HCT116 (cell line): ENCODE measurements at regions not wholly inside any gene's neighbourhood (a gene's known extent, or its start where the extent isn't known, plus 50 kb on each side); places are given as distances from the start of the nearest gene placed in this dataset.

Source experiments
- ATAC-seq: fragments of 200-7000 bp; cut with Tn5 transposase; 2 replicates; pipeline ENCODE4 v1.9.1; 2020; ENCODE audit warnings: mild to moderate bottlenecking, moderate library complexity
- BruUV-seq: library from RNA; stranded (reverse); fragments of 400-500 nt; replicated peaks from 2 replicates; lab custom pipeline; 2021; lab: Mats Ljungman, UMichigan
- CTCF ChIA-PET: fragments of 300-600 bp; sonication (Branson Sonifier 250); formaldehyde crosslinking; loops from one replicate; lab custom pipeline; 2021; ENCODE audit warnings: antibody characterized with exemption; lab: Charles Lee
- POLR2A ChIA-PET: fragments of 300-600, 350-600 bp; sonication (Branson Sonifier 250); formaldehyde crosslinking; loops from one replicate; lab custom pipeline; 2021; ENCODE audit warnings: antibody characterized with exemption; lab: Charles Lee
- RAD21 ChIA-PET, 2 experiments: fragments of 300-600 bp; sonication (Branson Sonifier 250); formaldehyde crosslinking; loops; one replicate each; lab custom pipeline; 2023; ENCODE audit warnings: low total read pairs in 2 of 2; ENCODE audit not compliant: uncharacterized antibody in 2 of 2, unreplicated experiment in 2 of 2, low non-redundant PET in 1 of 2; lab: Charles Lee
- DNase-seq: peaks from one replicate; pipeline ENCODE4 v3.0.0-alpha.2; 2010; ENCODE audit warnings: low read depth, low spot score
- H2AFZ ChIP-seq: fragments of 200-600 bp; shearing (Covaris generic), sonication (generic); 2 replicates; pipeline ENCODE4 v1.6.1; 2017; ENCODE audit warnings: low read depth, mixed run types, mixed read lengths, antibody characterized with exemption, low read length; ENCODE audit not compliant: poor library complexity, severe bottlenecking
- H3K27ac ChIP-seq: 2 replicates; pipeline ENCODE4 v1.5.1; 2012; ENCODE audit warnings: low read depth, low read length
- H3K27me3 ChIP-seq: fragments of 200-600 bp; sonication (generic); 2 replicates; pipeline ENCODE4 v1.6.1; 2016; ENCODE audit warnings: mixed run types, low read length, mixed read lengths; ENCODE audit not compliant: insufficient read depth
- H3K36me3 ChIP-seq, 2 experiments: fragments of 200-500 bp in 1 of 2; fragments of 200-600 bp in 1 of 2; sonication (Bioruptor generic) in 1 of 2; sonication (generic) in 1 of 2; 2 replicates each; pipeline versions ENCODE4 v1.5.1 to v1.6.1; 2014 to 2016; ENCODE audit warnings: low read length in 2 of 2, inconsistent platforms in 1 of 2, mixed read lengths in 1 of 2, mixed run types in 1 of 2; ENCODE audit not compliant: insufficient read depth in 2 of 2, control insufficient read depth in 1 of 2
- H3K4me1 ChIP-seq, 2 experiments: fragments of 200-600 bp in 1 of 2; sonication (generic) in 1 of 2; 2 replicates each; pipeline versions ENCODE4 v1.5.1 to v1.6.1; 2012 to 2017; ENCODE audit warnings: low read length in 2 of 2, inconsistent platforms in 1 of 2, mild to moderate bottlenecking in 1 of 2, mixed read lengths in 1 of 2, mixed run types in 1 of 2, moderate library complexity in 1 of 2; ENCODE audit not compliant: insufficient read depth in 2 of 2, control insufficient read depth in 1 of 2
- H3K4me2 ChIP-seq: fragments of 200-600 bp; sonication (generic); 2 replicates; pipeline ENCODE4 v1.6.1; 2017; ENCODE audit warnings: mixed run types, low read length, mixed read lengths
- H3K4me3 ChIP-seq, 2 experiments: fragments of 200-600 bp in 1 of 2; sonication (generic) in 1 of 2; replicated peaks in 1 of 2; 2 replicates each; pipeline ENCODE4 v1.5.1; 2011 to 2016; ENCODE audit warnings: low read length in 2 of 2, control low read depth in 1 of 2, low read depth in 1 of 2, mild to moderate bottlenecking in 1 of 2, mixed read lengths in 1 of 2, mixed run types in 1 of 2
- H3K79me2 ChIP-seq: fragments of 200-600 bp; sonication (generic); 2 replicates; pipeline ENCODE4 v1.6.1; 2017; ENCODE audit warnings: mild to moderate bottlenecking, mixed run types, low read length, moderate library complexity, mixed read lengths; ENCODE audit not compliant: insufficient read depth
- H3K9ac ChIP-seq: fragments of 200-600 bp; sonication (generic); 2 replicates; pipeline ENCODE4 v1.6.1; 2016; ENCODE audit warnings: low read length, mixed read lengths
- H3K9me2 ChIP-seq: fragments of 200-600 bp; sonication (generic), shearing (Covaris generic); 2 replicates; pipeline ENCODE4 v1.6.1; 2017; ENCODE audit warnings: mixed run types, mild to moderate bottlenecking, moderate library complexity; ENCODE audit not compliant: insufficient read depth
- H3K9me3 ChIP-seq, 2 experiments: fragments of 200-500 bp in 1 of 2; fragments of 200-600 bp in 1 of 2; sonication (Bioruptor generic) in 1 of 2; sonication (generic) in 1 of 2; 2 replicates each; pipeline ENCODE4 v1.6.1; 2014 to 2017; ENCODE audit warnings: low read length in 2 of 2, mixed read lengths in 2 of 2, inconsistent platforms in 1 of 2, low read depth in 1 of 2, mild to moderate bottlenecking in 1 of 2, mixed run types in 1 of 2, moderate library complexity in 1 of 2; ENCODE audit not compliant: control insufficient read depth in 1 of 2, insufficient read depth in 1 of 2
- H4K20me1 ChIP-seq: fragments of 200-600 bp; sonication (generic), shearing (Covaris generic); 2 replicates; pipeline ENCODE4 v1.6.1; 2017; ENCODE audit warnings: mixed run types, mild to moderate bottlenecking, moderate library complexity; ENCODE audit not compliant: insufficient read depth
- CEBPB ChIP-seq: IDR thresholded peaks from 2 replicates; pipeline ENCODE4 v1.6.1; 2012; ENCODE audit warnings: low read depth
- CTCF ChIP-seq, 3 experiments: fragments of 200-600 bp in 1 of 3; sonication (generic) in 1 of 3; IDR thresholded peaks in 2 of 3; conservative IDR thresholded peaks in 1 of 3; 2 replicates each; pipeline ENCODE4 v1.5.1; 2012 to 2017; ENCODE audit warnings: low read depth in 2 of 3, low read length in 2 of 3, antibody characterized with exemption in 1 of 3, borderline replicate concordance in 1 of 3, control low read depth in 1 of 3, mild to moderate bottlenecking in 1 of 3, mixed read lengths in 1 of 3, mixed run types in 1 of 3, moderate library complexity in 1 of 3; ENCODE audit not compliant: insufficient read depth in 1 of 3
- EZH2phosphoT487 ChIP-seq: fragments of 200-600 bp; IDR thresholded peaks from 2 replicates; pipeline ENCODE4 v1.6.1; 2018; ENCODE audit warnings: antibody characterized with exemption, borderline replicate concordance
- POLR2AphosphoS5 ChIP-seq: IDR thresholded peaks from 2 replicates; pipeline ENCODE4 v1.6.1; 2011; ENCODE audit warnings: mild to moderate bottlenecking, low read depth, low read length, moderate library complexity
- SRF ChIP-seq: IDR thresholded peaks from 2 replicates; pipeline ENCODE4 v1.6.1; 2012; ENCODE audit warnings: low read depth
- ZBTB33 ChIP-seq: IDR thresholded peaks from 2 replicates; pipeline ENCODE4 v1.6.1; 2011; ENCODE audit warnings: mild to moderate bottlenecking, low read length, moderate library complexity; ENCODE audit not compliant: insufficient replicate concordance; ENCODE audit errors: extremely low read depth
- intact Hi-C: fragments of 100-400 bp; cut with micrococcal nuclease; formaldehyde crosslinking; loops from 2 replicates; pipeline ENCODE4 v1.10.0; 2022
- TF ChIP-seq, protein P1 (sequence below): IDR thresholded peaks from 2 replicates; pipeline ENCODE4 v1.6.1; 2012

GRCh38 chr4:18480928-18481327 lies 459.4 kb upstream of the LCORL start:
- Histone ChIP-seq H3K27ac (no peak overlapping the region), H3K4me1 (no peaks in the 10 kb centered on the region), H3K36me3 (no peaks in the 10 kb centered on the region), H3K4me3 (no peak overlapping the region), H2AFZ (no peak overlapping the region), H3K9ac (no peak overlapping the region), H3K27me3 (no peaks in the 10 kb centered on the region), H3K9me3 (no peaks in the 10 kb centered on the region), H3K4me2 (no peak overlapping the region), H3K79me2 (no peaks in the 10 kb centered on the region)
- ChIA-PET CTCF (no interaction called here), POLR2A (no interaction called here), RAD21 (no interaction called here)
- BruUV-seq, result no TSS peak
- DNase-seq, result no peak
- intact Hi-C loops, result no loop called here
- ATAC-seq, result no peak
- no peak for TF ChIP-seq EZH2phosphoT487
- TF ChIP-seq POLR2AphosphoS5, result no peak
- no peak for TF ChIP-seq SRF
- TF ChIP-seq CTCF (IDR thresholded peaks at IDR 0.05 in 2 of 3, conservative IDR thresholded peaks at IDR 0.05 in 1 of 3; ENCODE audit: borderline replicate concordance in 1 of 3, insufficient read depth in 1 of 3, low read depth in 2 of 3, low read length in 2 of 3), result no peak
- TF ChIP-seq, protein P1, sequence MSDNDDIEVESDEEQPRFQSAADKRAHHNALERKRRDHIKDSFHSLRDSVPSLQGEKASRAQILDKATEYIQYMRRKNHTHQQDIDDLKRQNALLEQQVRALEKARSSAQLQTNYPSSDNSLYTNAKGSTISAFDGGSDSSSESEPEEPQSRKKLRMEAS, result no peak
- no peak for TF ChIP-seq ZBTB33
- TF ChIP-seq CEBPB, result no peak
- TF ChIP-seq, all 23 proteins: peak for 0
- Histone ChIP-seq H4K20me1 (no peaks in the 10 kb centered on the region), H3K9me2 (no peaks in the 10 kb centered on the region)
